HCT116 (cell line): ENCODE measurements at regions not wholly inside any gene's neighbourhood (a gene's known extent, or its start where the extent isn't known, plus 50 kb on each side); places are given as distances from the start of the nearest gene placed in this dataset.

Experiments
- EGR1 ChIP-seq: IDR thresholded peaks from 2 replicates; pipeline ENCODE4 v1.6.1; 2012; ENCODE audit warnings: low read depth
- EZH2 ChIP-seq: fragments of 200-600 bp; sonication (generic); IDR thresholded peaks from 2 replicates; pipeline ENCODE4 v1.6.1; 2017; ENCODE audit warnings: antibody characterized with exemption, mixed run types
- POLR2A ChIP-seq: IDR thresholded peaks from 2 replicates; pipeline ENCODE4 v1.7.0; 2011; ENCODE audit warnings: borderline replicate concordance; ENCODE audit not compliant: insufficient read depth, insufficient read length; ENCODE audit errors: extremely low read depth
- POLR2AphosphoS5 ChIP-seq: IDR thresholded peaks from 2 replicates; pipeline ENCODE4 v1.6.1; 2011; ENCODE audit warnings: mild to moderate bottlenecking, low read depth, low read length, moderate library complexity
- SRF ChIP-seq: IDR thresholded peaks from 2 replicates; pipeline ENCODE4 v1.6.1; 2012; ENCODE audit warnings: low read depth
- YY1 ChIP-seq: IDR thresholded peaks from 2 replicates; pipeline ENCODE4 v1.6.1; 2011; ENCODE audit warnings: low read length, low read depth, moderate library complexity, mild to moderate bottlenecking; ENCODE audit not compliant: insufficient replicate concordance; ENCODE audit errors: extremely low read depth
- ZNF274 ChIP-seq: fragments of 200-500 bp; sonication (Bioruptor generic); IDR thresholded peaks from 2 replicates; pipeline ENCODE4 v1.6.1; 2014; ENCODE audit warnings: mild to moderate bottlenecking, low read depth, low read length, inconsistent platforms
- TF ChIP-seq, protein P1 (sequence below), 3 experiments: fragments of 200-600 bp in 1 of 3; sonication (generic) in 1 of 3; IDR thresholded peaks in 2 of 3; conservative IDR thresholded peaks in 1 of 3; 2 replicates each; pipeline ENCODE4 v1.5.1; 2012 to 2017; ENCODE audit warnings: low read depth in 2 of 3, low read length in 2 of 3, antibody characterized with exemption in 1 of 3, borderline replicate concordance in 1 of 3, control low read depth in 1 of 3, mild to moderate bottlenecking in 1 of 3, mixed read lengths in 1 of 3, mixed run types in 1 of 3, moderate library complexity in 1 of 3; ENCODE audit not compliant: insufficient read depth in 1 of 3
- TF ChIP-seq, protein P2 (sequence below): IDR thresholded peaks from 2 replicates; pipeline ENCODE4 v1.6.1; 2011; ENCODE audit warnings: mild to moderate bottlenecking, low read length, moderate library complexity; ENCODE audit not compliant: insufficient replicate concordance; ENCODE audit errors: extremely low read depth

DNA sequence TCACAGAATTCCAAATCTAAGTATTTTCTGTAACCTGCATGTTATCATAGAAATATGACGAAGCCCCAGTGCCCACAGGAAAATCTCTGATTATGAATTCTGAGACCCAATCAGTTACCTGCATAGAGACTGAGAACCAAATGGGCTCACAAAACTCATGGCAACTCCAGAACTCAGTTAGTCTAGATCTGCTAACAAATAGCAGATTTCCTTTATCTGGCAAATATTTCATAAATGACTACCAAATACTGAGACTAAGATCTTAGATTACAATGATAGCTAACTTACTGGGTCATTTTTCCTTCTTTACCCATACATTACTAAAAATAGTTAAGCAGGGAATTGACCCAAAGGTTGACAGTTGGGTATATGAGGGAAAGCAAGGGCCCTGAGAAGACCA, 228.1 kb upstream of the FAT3 start:
- TF ChIP-seq, protein P1, sequence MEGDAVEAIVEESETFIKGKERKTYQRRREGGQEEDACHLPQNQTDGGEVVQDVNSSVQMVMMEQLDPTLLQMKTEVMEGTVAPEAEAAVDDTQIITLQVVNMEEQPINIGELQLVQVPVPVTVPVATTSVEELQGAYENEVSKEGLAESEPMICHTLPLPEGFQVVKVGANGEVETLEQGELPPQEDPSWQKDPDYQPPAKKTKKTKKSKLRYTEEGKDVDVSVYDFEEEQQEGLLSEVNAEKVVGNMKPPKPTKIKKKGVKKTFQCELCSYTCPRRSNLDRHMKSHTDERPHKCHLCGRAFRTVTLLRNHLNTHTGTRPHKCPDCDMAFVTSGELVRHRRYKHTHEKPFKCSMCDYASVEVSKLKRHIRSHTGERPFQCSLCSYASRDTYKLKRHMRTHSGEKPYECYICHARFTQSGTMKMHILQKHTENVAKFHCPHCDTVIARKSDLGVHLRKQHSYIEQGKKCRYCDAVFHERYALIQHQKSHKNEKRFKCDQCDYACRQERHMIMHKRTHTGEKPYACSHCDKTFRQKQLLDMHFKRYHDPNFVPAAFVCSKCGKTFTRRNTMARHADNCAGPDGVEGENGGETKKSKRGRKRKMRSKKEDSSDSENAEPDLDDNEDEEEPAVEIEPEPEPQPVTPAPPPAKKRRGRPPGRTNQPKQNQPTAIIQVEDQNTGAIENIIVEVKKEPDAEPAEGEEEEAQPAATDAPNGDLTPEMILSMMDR (IDR thresholded peaks at IDR 0.05 in 2 of 3, conservative IDR thresholded peaks at IDR 0.05 in 1 of 3; ENCODE audit: borderline replicate concordance in 1 of 3, insufficient read depth in 1 of 3, low read depth in 2 of 3, low read length in 2 of 3) = no peak
- TF ChIP-seq POLR2AphosphoS5 = no peak
- no peak for TF ChIP-seq YY1
- TF ChIP-seq, protein P2, sequence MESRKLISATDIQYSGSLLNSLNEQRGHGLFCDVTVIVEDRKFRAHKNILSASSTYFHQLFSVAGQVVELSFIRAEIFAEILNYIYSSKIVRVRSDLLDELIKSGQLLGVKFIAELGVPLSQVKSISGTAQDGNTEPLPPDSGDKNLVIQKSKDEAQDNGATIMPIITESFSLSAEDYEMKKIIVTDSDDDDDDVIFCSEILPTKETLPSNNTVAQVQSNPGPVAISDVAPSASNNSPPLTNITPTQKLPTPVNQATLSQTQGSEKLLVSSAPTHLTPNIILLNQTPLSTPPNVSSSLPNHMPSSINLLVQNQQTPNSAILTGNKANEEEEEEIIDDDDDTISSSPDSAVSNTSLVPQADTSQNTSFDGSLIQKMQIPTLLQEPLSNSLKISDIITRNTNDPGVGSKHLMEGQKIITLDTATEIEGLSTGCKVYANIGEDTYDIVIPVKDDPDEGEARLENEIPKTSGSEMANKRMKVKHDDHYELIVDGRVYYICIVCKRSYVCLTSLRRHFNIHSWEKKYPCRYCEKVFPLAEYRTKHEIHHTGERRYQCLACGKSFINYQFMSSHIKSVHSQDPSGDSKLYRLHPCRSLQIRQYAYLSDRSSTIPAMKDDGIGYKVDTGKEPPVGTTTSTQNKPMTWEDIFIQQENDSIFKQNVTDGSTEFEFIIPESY = no peak
- TF ChIP-seq EGR1 = no peak
- TF ChIP-seq SRF = no peak
- TF ChIP-seq POLR2A = no peak
- no peak for TF ChIP-seq ZNF274
- TF ChIP-seq EZH2 = no peak
